K562 (cell line): ENCODE measurements at regions not wholly inside any gene's neighbourhood (a gene's known extent, or its start where the extent isn't known, plus 50 kb on each side); places are given as distances from the start of the nearest gene placed in this dataset.

Source experiments
- ATAC-seq: fragments of 200-7000 bp; cut with Tn5 transposase; 3 replicates; pipeline ENCODE4 v1.9.1; 2020; ENCODE audit warnings: moderate library complexity
- BruUV-seq: library from RNA; stranded (reverse); fragments of 400-500 nt; replicated peaks from 2 replicates; lab custom pipeline; 2021; lab: Mats Ljungman, UMichigan
- CTCF ChIA-PET: fragments of 300-600 bp; formaldehyde crosslinking; extraction: SDS; loops from one replicate; lab custom pipeline; 2021; ENCODE audit warnings: low intra/inter-chr PET ratio; lab: Yijun Ruan, JAX
- POLR2A ChIA-PET: fragments of 300-600, 350-650 bp; sonication (Branson Sonifier 250); formaldehyde crosslinking; extraction: SDS; loops from one replicate; lab custom pipeline; 2021; ENCODE audit warnings: antibody characterized with exemption, inconsistent platforms; lab: Yijun Ruan, JAX
- DNase-seq, 4 experiments: peaks; one replicate each; pipeline versions ENCODE4 v3.0.0 to v3.0.0-alpha.2; 2011 to 2018; ENCODE audit warnings: low spot score in 3 of 4, mixed read lengths in 3 of 4; ENCODE audit errors: extremely low read depth in 1 of 4
- FAIRE-seq: peaks from 2 replicates; lab custom pipeline; 2011; peaks lifted over from hg19 to GRCh38; lab: Jason Lieb, UNC
- H2AFZ ChIP-seq: 2 replicates; pipeline ENCODE4 v1.6.0; 2011; ENCODE audit warnings: low read depth, low read length, control low read depth, inconsistent platforms
- H3K27ac ChIP-seq: fragments of 200-600 bp; 3 replicates; pipeline ENCODE4 v1.8.0; 2011; ENCODE audit warnings: low read depth, mild to moderate bottlenecking, control low read depth, inconsistent platforms, low read length, moderate library complexity, mixed read lengths; ENCODE audit errors: extremely low read depth
- H3K27me3 ChIP-seq, 2 experiments: fragments of 300-600 bp in 1 of 2; 2 replicates in 1 of 2; 3 replicates in 1 of 2; pipeline versions ENCODE4 v1.6.0 to v1.8.0; 2011; ENCODE audit warnings: inconsistent platforms in 2 of 2, low read length in 2 of 2, mild to moderate bottlenecking in 1 of 2, mixed read lengths in 1 of 2, moderate library complexity in 1 of 2; ENCODE audit not compliant: control insufficient read depth in 2 of 2, insufficient read depth in 2 of 2
- H3K36me3 ChIP-seq: fragments of 300-600 bp; 3 replicates; pipeline ENCODE4 v1.8.0; 2011; ENCODE audit warnings: mild to moderate bottlenecking, low read length, inconsistent platforms; ENCODE audit not compliant: control insufficient read depth, insufficient read depth
- H3K4me1 ChIP-seq, 2 experiments: fragments of 200-600 bp in 1 of 2; replicated peaks in 1 of 2; 2 replicates in 1 of 2; 3 replicates in 1 of 2; pipeline versions ENCODE4 v1.5.1 to v1.8.0; 2011; ENCODE audit warnings: inconsistent platforms in 2 of 2, low read length in 2 of 2, mild to moderate bottlenecking in 1 of 2, mixed read lengths in 1 of 2, moderate library complexity in 1 of 2; ENCODE audit not compliant: control insufficient read depth in 2 of 2, insufficient read depth in 2 of 2
- H3K4me2 ChIP-seq: 2 replicates; pipeline ENCODE4 v1.6.1; 2011; ENCODE audit warnings: low read length, control low read depth, inconsistent platforms, mixed read lengths; ENCODE audit not compliant: insufficient read depth
- H3K4me3 ChIP-seq: fragments of 200-600 bp; sonication (generic), shearing (Covaris generic); 2 replicates; pipeline ENCODE4 v1.5.1; 2016; ENCODE audit warnings: control low read depth, inconsistent platforms
- H3K79me2 ChIP-seq: fragments of 200-600 bp; 3 replicates; pipeline ENCODE4 v1.8.0; 2011; ENCODE audit warnings: low read length, inconsistent platforms; ENCODE audit not compliant: control insufficient read depth, insufficient read depth
- H3K9ac ChIP-seq, 2 experiments: 2 replicates each; pipeline versions ENCODE4 v1.6.0 to v1.6.1; 2011; ENCODE audit warnings: low read depth in 2 of 2, low read length in 2 of 2, control low read depth in 1 of 2, inconsistent platforms in 1 of 2, mild to moderate bottlenecking in 1 of 2, mixed read lengths in 1 of 2; ENCODE audit not compliant: insufficient read depth in 1 of 2
- H3K9me1 ChIP-seq: one replicate; pipeline ENCODE4 v1.6.0; 2011; ENCODE audit warnings: inconsistent platforms, mild to moderate bottlenecking, low read length, moderate library complexity; ENCODE audit not compliant: control insufficient read depth, insufficient read depth
- H3K9me3 ChIP-seq: replicated peaks from 2 replicates; pipeline ENCODE4 v1.5.1; 2011; ENCODE audit warnings: low read depth, low read length, inconsistent platforms; ENCODE audit not compliant: control insufficient read depth, insufficient read depth
- H4K20me1 ChIP-seq: replicated peaks from 2 replicates; pipeline ENCODE4 v1.6.1; 2011; ENCODE audit warnings: low read length, inconsistent platforms, mixed read lengths; ENCODE audit not compliant: control insufficient read depth, insufficient read depth
- ARHGAP35 ChIP-seq: fragments of 450-650 bp; IDR thresholded peaks from 2 replicates; pipeline ENCODE4 v1.6.1; 2018; ENCODE audit not compliant: partially characterized antibody
- ETV1 ChIP-seq: fragments of 450-650 bp; conservative IDR thresholded peaks from 2 replicates; pipeline ENCODE4 v1.6.1; 2016; ENCODE audit warnings: missing genetic modification characterization, control low read depth, low read depth, missing compliant biosample characterization
- FOXJ2 ChIP-seq: fragments of 200-800 bp; sonication (Bioruptor generic); IDR thresholded peaks from 2 replicates; pipeline ENCODE4 v1.6.1; 2016; ENCODE audit warnings: missing genetic modification characterization, missing compliant biosample characterization
- GATAD2A ChIP-seq: fragments of 450-650 bp; IDR thresholded peaks from 2 replicates; pipeline ENCODE4 v1.6.1; 2017
- NFIX ChIP-seq: fragments of 250-450 bp; sonication (Bioruptor Pico); IDR thresholded peaks from 2 replicates; pipeline ENCODE4 v1.4.0; 2020; ENCODE audit warnings: low read depth, mild to moderate bottlenecking, moderate library complexity
- SUPT5H ChIP-seq: fragments of 450-650 bp; IDR thresholded peaks from 2 replicates; pipeline ENCODE4 v1.6.1; 2016
- TAF9B ChIP-seq: fragments of 450-650 bp; IDR thresholded peaks from 2 replicates; pipeline ENCODE4 v1.6.1; 2018; ENCODE audit warnings: mild to moderate bottlenecking; ENCODE audit not compliant: partially characterized antibody
- ZEB2 ChIP-seq: fragments of 450-650 bp; IDR thresholded peaks from 2 replicates; pipeline ENCODE4 v1.6.1; 2016
- WGBS: fragments of 100-300 bp; shearing (Covaris generic); methylation state at CpG from one replicate; pipeline ENCODE4 v1.1.6; 2016; ENCODE audit warnings: low coverage, mixed read lengths; ENCODE audit not compliant: insufficient coverage; ENCODE audit errors: missing lambda C conversion rate; 5-methylcytosine and 5-hydroxymethylcytosine counted together
- in situ Hi-C: fragments of 300-500 bp; cut with MboI; formaldehyde crosslinking; loops from 4 replicates; pipeline ENCODE4 v1.15.0; 2018; ENCODE audit warnings: inconsistent platforms, mixed read lengths
- intact Hi-C: fragments of 100-400 bp; cut with micrococcal nuclease; formaldehyde crosslinking; loops from 2 replicates; pipeline ENCODE4 v1.14.2; 2022

DNA sequence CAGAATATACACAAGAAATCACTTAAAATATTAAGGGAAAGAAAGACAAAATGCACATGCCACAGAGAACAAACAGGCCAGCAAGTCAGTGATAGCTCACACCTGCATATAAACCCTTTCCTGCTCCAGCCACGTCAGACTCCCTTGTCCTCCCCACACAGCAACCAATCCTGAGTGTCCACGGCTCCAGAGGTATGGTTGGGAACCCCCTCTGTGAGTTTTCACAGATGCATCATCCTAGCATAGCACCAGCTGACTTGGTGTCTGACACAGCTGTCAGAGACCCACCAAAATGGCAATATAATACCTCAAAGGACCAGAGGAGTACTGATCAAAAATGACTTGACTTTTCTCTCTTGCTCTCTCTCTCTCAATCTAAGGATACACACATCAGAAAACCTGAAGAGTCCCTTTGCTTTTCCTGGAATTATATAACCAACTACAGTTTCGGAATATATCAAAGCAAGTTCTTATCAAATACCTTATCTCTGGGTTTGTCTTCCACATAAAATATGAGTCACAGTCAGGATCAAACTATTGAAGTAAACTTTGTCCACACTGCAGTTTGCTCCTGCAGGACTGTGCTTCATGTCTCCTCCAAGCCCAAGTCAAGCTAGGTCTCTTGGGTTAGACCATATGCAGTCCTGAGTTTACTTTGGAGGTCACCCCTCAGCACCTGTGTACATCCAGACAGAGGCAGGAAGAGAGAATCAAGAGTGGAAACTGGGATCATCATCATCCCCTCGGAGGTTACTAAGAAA, 187.1 kb upstream of the THBS1 start:
- Histone ChIP-seq H3K9me3 (no peaks in the 10 kb centered on the region), H3K36me3 (no peaks in the 10 kb centered on the region), H3K9me1 (no peaks in the 10 kb centered on the region), H4K20me1 (peaks cover 5% of the 10 kb centered on the region; the same call in 1 of the 2 replicates), H3K27me3 (no peaks in the 10 kb centered on the region), H3K4me1 (peaks cover 0 to 11% of the 10 kb centered on the region in 2 experiments; a peak in 2 of 5 replicates), H3K79me2 (no peaks in the 10 kb centered on the region), H3K4me3 (no peak overlapping the region), H3K9ac (no peak overlapping the region), H3K27ac (no peak overlapping the region), H2AFZ (no peak overlapping the region), H3K4me2 (no peak overlapping the region)
- WGBS, result 5% methylated on average over 4 of the region's 4 CpGs
- DNase-seq (no peak), ATAC-seq (no peak), FAIRE-seq (no peak)
- TF ChIP-seq ETV1 (tag), result no peak
- TF ChIP-seq GATAD2A, result no peak
- no peak for TF ChIP-seq NFIX (CRISPR knock-in tag)
- no peak for TF ChIP-seq FOXJ2 (tag)
- no peak for TF ChIP-seq TAF9B
- TF ChIP-seq ZEB2, result no peak
- no peak for TF ChIP-seq SUPT5H
- no peak for TF ChIP-seq ARHGAP35
- POLR2A ChIA-PET, result interaction anchor here (0.6 kb wide), 1 partner anchor 51 kb away, joined by 4 read pairs; no protein-coding TSS in a partner anchor
- intact Hi-C loops, result loop anchor here (10.0 kb wide), 1 partner anchor 191 kb away; the partner anchor contains the start of gene THBS1
- in situ Hi-C loops, result no loop called here
- CTCF ChIA-PET, result interaction anchor here (0.5 kb wide), 1 partner anchor 475 kb away, joined by 3 read pairs; no protein-coding TSS in a partner anchor
- BruUV-seq, result no TSS peak
